ENCODE measurements at regions not wholly inside any gene's neighbourhood (a gene's known extent, or its start where the extent isn't known, plus 50 kb on each side); places are given as distances from the start of the nearest gene placed in this dataset.
A peak's percentile ranks its signal among the peaks of the same experiment; 100 is the strongest.

GRCh38 chr4:32658019-32658418 lies 1937.8 kb downstream of the PCDH7 start:
- ChIA-PET CTCF (ENCODE audit: partially characterized antibody) (no interaction called here), POLR2A (ENCODE audit: partially characterized antibody) (no interaction called here)
- Histone ChIP-seq H2BK12ac (ENCODE audit: low read depth, low read length) (0 out of 2 replicates have a peak overlapping the region, but pooled peaks have one; percentile 33), H3K4me2 (ENCODE audit: insufficient read depth in 1 of 2, low read depth in 2 of 2, low read length in 2 of 2) (no peak overlapping the region), H3K9ac (replicated peaks in 1 of 4; ENCODE audit: extremely low read depth in 1 of 4, low read depth in 3 of 4, low read length in 3 of 4) (no peak overlapping the region), H3K4ac (replicated peaks; ENCODE audit: insufficient read length, low read depth, low read length) (no peak overlapping the region), H3K14ac (ENCODE audit: insufficient read length) (no peak overlapping the region), H3K23ac (ENCODE audit: insufficient read length) (no peak overlapping the region), H3K9me3 (ENCODE audit: insufficient read depth in 2 of 2, low read depth in 1 of 2, low read length in 1 of 2) (peaks cover 0 to 4% of the 10 kb centered on the region in 2 experiments; a peak in 1 of 4 replicates), H4K20me1 (replicated peaks in 1 of 2; ENCODE audit: control insufficient read depth in 1 of 2, insufficient read depth in 2 of 2, low read length in 2 of 2) (no peaks in the 10 kb centered on the region), H3K56ac (replicated peaks; ENCODE audit: insufficient read length, low read depth, low read length) (no peak overlapping the region), H2BK5ac (ENCODE audit: low read depth, low read length) (peak overlapping the region; percentile 52), H4K8ac (ENCODE audit: extremely low read depth, insufficient read depth, low read length) (peak overlapping the region; percentile 38; the same call in 1 of the 2 replicates), H3K4me3 (ENCODE audit: extremely low read depth in 1 of 4, insufficient read depth in 2 of 4, low read depth in 3 of 4, low read length in 4 of 4) (no peak overlapping the region), H4K5ac (ENCODE audit: insufficient read length, low read depth, low read length) (no peak overlapping the region), H2BK15ac (ENCODE audit: low read length) (peak overlapping the region; percentile 29; the same call in 1 of the 2 replicates), H2BK20ac (ENCODE audit: low read length) (no peak overlapping the region), H3K18ac (ENCODE audit: extremely low read depth, low read length) (no peak overlapping the region), H3K36me3 (ENCODE audit: control insufficient read depth in 2 of 4, insufficient read depth in 4 of 4, low read length in 3 of 4) (no peaks in the 10 kb centered on the region), H3K79me2 (ENCODE audit: control insufficient read depth in 1 of 2, insufficient read depth in 2 of 2, low read length in 2 of 2) (no peaks in the 10 kb centered on the region), H3K79me1 (ENCODE audit: low read depth, low read length) (no peaks in the 10 kb centered on the region), H3K27me3 (replicated peaks in 1 of 4; ENCODE audit: control insufficient read depth in 3 of 4, extremely low read depth in 1 of 4, insufficient read depth in 3 of 4, low read length in 3 of 4) (no peaks in the 10 kb centered on the region), H3K27ac (ENCODE audit: low read depth, low read length) (no peak overlapping the region; the same call in 1 of the 2 replicates), H3K23me2 (ENCODE audit: low read depth, low read length) (no peaks in the 10 kb centered on the region), H4K91ac (replicated peaks; ENCODE audit: insufficient read length, low read length) (no peak overlapping the region), H2AFZ (ENCODE audit: low read length) (peak overlapping the region; percentile 97), H2AK5ac (ENCODE audit: low read depth, low read length) (no peak overlapping the region), H2BK120ac (replicated peaks; ENCODE audit: low read depth, low read length) (no peak overlapping the region), H3K4me1 (replicated peaks in 1 of 4; ENCODE audit: control insufficient read depth in 3 of 4, insufficient read depth in 4 of 4, low read length in 3 of 4) (peaks cover 0 to 6% (median 2%) of the 10 kb centered on the region in 4 experiments; a peak in 4 of 7 replicates)
- DNase-seq (ENCODE audit: low read depth in 1 of 2, low spot score in 2 of 2) (no peak), FAIRE-seq (no peak)
- no peak for TF ChIP-seq SP2 (IDR thresholded peaks at IDR 0.05; ENCODE audit: low read length)
- no peak for TF ChIP-seq HDAC2 (IDR thresholded peaks at IDR 0.05; ENCODE audit: borderline replicate concordance in 1 of 2, low read depth in 2 of 2, low read length in 2 of 2)
- no peak for TF ChIP-seq CHD2 (IDR thresholded peaks at IDR 0.05; ENCODE audit: low read length)
- no peak for TF ChIP-seq BRCA1 (IDR thresholded peaks at IDR 0.05; ENCODE audit: low read depth, low read length)
- no peak for TF ChIP-seq CBX5 (IDR thresholded peaks at IDR 0.05; ENCODE audit: low read depth, low read length)
- TF ChIP-seq KDM5A (IDR thresholded peaks at IDR 0.05; ENCODE audit: low read length) = no peak
- peak; percentile 24 for TF ChIP-seq ASH2L (IDR thresholded peaks at IDR 0.05; ENCODE audit: low read length)
- no peak for TF ChIP-seq MAX (IDR thresholded peaks at IDR 0.05)
- TF ChIP-seq POU5F1 (IDR thresholded peaks at IDR 0.05; ENCODE audit: low read depth, low read length) = no peak
- WGBS, 2 experiments (ENCODE audit: extremely low coverage in 1 of 2, insufficient coverage in 1 of 2, insufficient read length in 1 of 2, insufficient replicate concordance in 2 of 2, low coverage in 1 of 2, low lambda C conversion rate in 2 of 2, missing lambda C conversion rate in 1 of 2) = 97% methylated on average over 3 of the region's 3 CpGs; no CpG with 5 or more reads in 1 of the 2 experiments
